ENCODE measurements at regions not wholly inside any gene's neighbourhood (a gene's known extent, or its start where the extent isn't known, plus 50 kb on each side); places are given as distances from the start of the nearest gene placed in this dataset.
"Not testable (repeated sequence)": the region's sequence is repeated elsewhere in the genome, so short reads cannot be mapped to it uniquely, and the experiment has no call there.

- H3K9ac ChIP-seq (ENCODE audit: insufficient read depth, low read length, poor library complexity, severe bottlenecking) = no peak overlapping the region
- H3K4me3 ChIP-seq (replicated peaks in 1 of 3; ENCODE audit: low read depth in 2 of 3, low read length in 3 of 3) = no peak overlapping the region
- WGBS (ENCODE audit: insufficient coverage) = 43% methylated on average over 48 of the region's 57 CpGs
- Mint-ChIP-seq H3K36me3 (no peaks in the 10 kb centered on the region), H3K27me3 (ENCODE audit: low read depth in 3 of 3) (peaks cover 0 to 59% (median 1%) of the 10 kb centered on the region in 3 donors), H3K4me1 (no peaks in the 10 kb centered on the region), H3K9me3 (peaks cover 33 to 60% (median 54%) of the 10 kb centered on the region in 7 donors), H3K27ac (no peak overlapping the region), H3K4me3 (no peak overlapping the region)
- no peak overlapping the region for H3K27ac ChIP-seq (ENCODE audit: low read depth in 1 of 2, low read length in 2 of 2)
- intact Hi-C loops (cut with micrococcal nuclease) = no loop called here
- peaks cover 50 to 52% of the 10 kb centered on the region in 2 donors for H3K9me3 ChIP-seq (replicated peaks in 1 of 2; ENCODE audit: control insufficient read depth in 1 of 2, insufficient read depth in 1 of 2, low read length in 2 of 2)
- H2AFZ ChIP-seq (ENCODE audit: insufficient read depth, low read depth, low read length, poor library complexity, severe bottlenecking) = no peak overlapping the region
- TF ChIP-seq, protein P1, sequence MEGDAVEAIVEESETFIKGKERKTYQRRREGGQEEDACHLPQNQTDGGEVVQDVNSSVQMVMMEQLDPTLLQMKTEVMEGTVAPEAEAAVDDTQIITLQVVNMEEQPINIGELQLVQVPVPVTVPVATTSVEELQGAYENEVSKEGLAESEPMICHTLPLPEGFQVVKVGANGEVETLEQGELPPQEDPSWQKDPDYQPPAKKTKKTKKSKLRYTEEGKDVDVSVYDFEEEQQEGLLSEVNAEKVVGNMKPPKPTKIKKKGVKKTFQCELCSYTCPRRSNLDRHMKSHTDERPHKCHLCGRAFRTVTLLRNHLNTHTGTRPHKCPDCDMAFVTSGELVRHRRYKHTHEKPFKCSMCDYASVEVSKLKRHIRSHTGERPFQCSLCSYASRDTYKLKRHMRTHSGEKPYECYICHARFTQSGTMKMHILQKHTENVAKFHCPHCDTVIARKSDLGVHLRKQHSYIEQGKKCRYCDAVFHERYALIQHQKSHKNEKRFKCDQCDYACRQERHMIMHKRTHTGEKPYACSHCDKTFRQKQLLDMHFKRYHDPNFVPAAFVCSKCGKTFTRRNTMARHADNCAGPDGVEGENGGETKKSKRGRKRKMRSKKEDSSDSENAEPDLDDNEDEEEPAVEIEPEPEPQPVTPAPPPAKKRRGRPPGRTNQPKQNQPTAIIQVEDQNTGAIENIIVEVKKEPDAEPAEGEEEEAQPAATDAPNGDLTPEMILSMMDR (IDR thresholded peaks at IDR 0.05) = no peak
- no peak for DNase-seq
- H3K27me3 ChIP-seq (ENCODE audit: control insufficient read depth in 2 of 2, insufficient read depth in 2 of 2, low read length in 2 of 2) = peaks cover 0 to 28% of the 10 kb centered on the region in 2 donors
- no peaks in the 10 kb centered on the region for H4K20me1 ChIP-seq (ENCODE audit: insufficient read depth, low read length)
- no peak overlapping the region for H3K4me2 ChIP-seq (replicated peaks; ENCODE audit: extremely low read depth, low read length, poor library complexity, severe bottlenecking)
- no peaks in the 10 kb centered on the region for H3K79me2 ChIP-seq (ENCODE audit: insufficient read depth, low read length)
- no peaks in the 10 kb centered on the region for H3K4me1 ChIP-seq (ENCODE audit: control insufficient read depth in 1 of 2, insufficient read depth in 2 of 2, low read length in 2 of 2)
- H3K36me3 ChIP-seq (replicated peaks in 1 of 2; ENCODE audit: control insufficient read depth in 1 of 2, insufficient read depth in 2 of 2, low read length in 2 of 2) = no peaks in the 10 kb centered on the region
Observed at GRCh38 chr20:29409833-29410805, 1847.3 kb upstream of the DEFB115 start.

DNA sequence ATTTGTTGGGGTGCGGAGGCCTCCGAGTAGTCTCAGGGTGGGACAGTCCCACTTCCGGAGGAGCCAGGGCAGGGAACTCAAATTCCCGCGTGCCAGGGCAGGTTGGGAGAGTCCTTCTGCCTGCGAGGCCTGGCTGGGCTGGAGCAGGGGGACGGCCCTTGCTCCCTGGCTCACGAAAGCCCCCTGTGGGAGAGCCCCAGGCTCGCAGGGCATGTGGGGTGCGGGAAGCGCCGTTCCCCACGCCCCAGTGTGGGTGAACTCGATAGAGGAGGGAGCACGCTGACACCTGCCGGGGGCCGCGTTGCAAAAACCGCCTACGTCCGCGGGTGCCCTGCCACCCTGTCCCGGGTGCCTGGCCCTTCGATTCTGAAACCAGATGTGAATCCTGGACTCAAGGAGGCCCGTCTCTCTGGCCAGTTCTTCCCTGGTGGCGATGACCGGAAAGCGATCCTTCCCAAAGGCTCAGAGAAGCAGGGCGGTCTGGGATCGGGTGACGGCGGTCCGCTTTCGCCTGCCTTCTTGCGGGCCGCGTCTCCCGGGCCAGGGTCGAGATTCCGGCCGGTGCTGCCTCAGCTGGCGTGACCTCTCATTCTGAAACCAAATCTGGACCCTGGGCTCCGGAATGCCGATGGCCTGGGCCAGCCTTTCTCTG lies 1846.5 kb upstream of the DEFB115 start:
- Histone ChIP-seq H3K4me3 (replicated peaks in 1 of 3; ENCODE audit: low read depth in 2 of 3, low read length in 3 of 3) (no peak overlapping the region), H3K27ac (ENCODE audit: low read depth in 1 of 2, low read length in 2 of 2) (no peak overlapping the region), H2AFZ (ENCODE audit: insufficient read depth, low read depth, low read length, poor library complexity, severe bottlenecking) (no peak overlapping the region), H4K20me1 (ENCODE audit: insufficient read depth, low read length) (no peaks in the 10 kb centered on the region), H3K27me3 (ENCODE audit: control insufficient read depth in 2 of 2, insufficient read depth in 2 of 2, low read length in 2 of 2) (peaks cover 0 to 28% of the 10 kb centered on the region in 2 donors), H3K4me1 (ENCODE audit: control insufficient read depth in 1 of 2, insufficient read depth in 2 of 2, low read length in 2 of 2) (no peaks in the 10 kb centered on the region), H3K9ac (ENCODE audit: insufficient read depth, low read length, poor library complexity, severe bottlenecking) (no peak overlapping the region), H3K36me3 (replicated peaks in 1 of 2; ENCODE audit: control insufficient read depth in 1 of 2, insufficient read depth in 2 of 2, low read length in 2 of 2) (no peaks in the 10 kb centered on the region), H3K79me2 (ENCODE audit: insufficient read depth, low read length) (no peaks in the 10 kb centered on the region), H3K4me2 (replicated peaks; ENCODE audit: extremely low read depth, low read length, poor library complexity, severe bottlenecking) (no peak overlapping the region), H3K9me3 (replicated peaks in 1 of 2; ENCODE audit: control insufficient read depth in 1 of 2, insufficient read depth in 1 of 2, low read length in 2 of 2) (peaks cover 42 to 46% of the 10 kb centered on the region in 2 donors)
- Mint-ChIP-seq H3K9me3 (peaks cover 32 to 56% (median 50%) of the 10 kb centered on the region in 7 donors), H3K4me3 (no peak overlapping the region), H3K27me3 (ENCODE audit: low read depth in 3 of 3) (peaks cover 0 to 59% (median 1%) of the 10 kb centered on the region in 3 donors), H3K27ac (no peak overlapping the region), H3K36me3 (no peaks in the 10 kb centered on the region), H3K4me1 (no peaks in the 10 kb centered on the region)
- TF ChIP-seq, protein P1 (IDR thresholded peaks at IDR 0.05) = no peak
- WGBS (ENCODE audit: insufficient coverage) = 50% methylated on average over 44 of the region's 44 CpGs
- DNase-seq = no peak
- intact Hi-C loops (cut with micrococcal nuclease) = no loop called here

DNA sequence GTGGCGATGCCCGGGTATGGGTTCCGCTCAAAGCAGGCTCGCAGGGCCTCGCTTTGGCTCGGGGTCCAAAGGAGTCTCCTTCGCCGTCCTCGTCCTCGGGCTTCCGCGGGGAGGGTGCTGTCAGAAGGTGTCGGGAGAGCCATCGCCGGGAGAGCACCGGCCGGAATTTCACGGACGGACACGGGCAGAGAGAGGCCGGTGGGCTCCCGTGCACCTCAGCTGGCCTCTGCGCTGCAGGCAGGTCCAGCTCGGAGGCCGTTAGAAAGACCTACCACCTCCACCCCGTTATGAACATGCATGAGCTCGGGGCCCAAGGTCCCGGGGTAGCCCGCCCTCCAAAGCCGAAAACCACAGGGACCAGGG lies 1846.0 kb upstream of the DEFB115 start:
- H3K4me3 ChIP-seq (replicated peaks in 1 of 3; ENCODE audit: low read depth in 2 of 3, low read length in 3 of 3); intact Hi-C loops (cut with micrococcal nuclease); H3K9ac ChIP-seq (ENCODE audit: insufficient read depth, low read length, poor library complexity, severe bottlenecking); H3K36me3 Mint-ChIP-seq; H3K27ac Mint-ChIP-seq; H3K36me3 ChIP-seq (replicated peaks in 1 of 2; ENCODE audit: control insufficient read depth in 1 of 2, insufficient read depth in 2 of 2, low read length in 2 of 2); H4K20me1 ChIP-seq (ENCODE audit: insufficient read depth, low read length); DNase-seq; H3K4me1 Mint-ChIP-seq; H3K27ac ChIP-seq (ENCODE audit: low read depth in 1 of 2, low read length in 2 of 2); H3K79me2 ChIP-seq (ENCODE audit: insufficient read depth, low read length); H2AFZ ChIP-seq (ENCODE audit: insufficient read depth, low read depth, low read length, poor library complexity, severe bottlenecking); H3K4me1 ChIP-seq (ENCODE audit: control insufficient read depth in 1 of 2, insufficient read depth in 2 of 2, low read length in 2 of 2); H3K4me2 ChIP-seq (replicated peaks; ENCODE audit: extremely low read depth, low read length, poor library complexity, severe bottlenecking); H3K4me3 Mint-ChIP-seq: not testable (repeated sequence)
- H3K9me3 ChIP-seq (replicated peaks in 1 of 2; ENCODE audit: control insufficient read depth in 1 of 2, insufficient read depth in 1 of 2, low read length in 2 of 2) = peaks cover 45 to 50% of the 10 kb centered on the region in 2 donors
- peaks cover 0 to 59% (median 1%) of the 10 kb centered on the region in 3 donors for H3K27me3 Mint-ChIP-seq (ENCODE audit: low read depth in 3 of 3)
- peaks cover 0 to 28% of the 10 kb centered on the region in 2 donors for H3K27me3 ChIP-seq (ENCODE audit: control insufficient read depth in 2 of 2, insufficient read depth in 2 of 2, low read length in 2 of 2)
- H3K9me3 Mint-ChIP-seq = peaks cover 31 to 59% (median 52%) of the 10 kb centered on the region in 7 donors
- 55% methylated on average over 21 of the region's 30 CpGs for WGBS (ENCODE audit: insufficient coverage)
